ENCODE measurements at regions not wholly inside any gene's neighbourhood (a gene's known extent, or its start where the extent isn't known, plus 50 kb on each side); places are given as distances from the start of the nearest gene placed in this dataset.
A peak's percentile ranks its signal among the peaks of the same experiment; 100 is the strongest.

GRCh38 chr3:106018929-106019550, 150.2 kb upstream of the CBLB start:
- Histone ChIP-seq H3K4me3 (ENCODE audit: insufficient read depth, low read depth, low read length) (no peak overlapping the region), H3K27me3 (ENCODE audit: control insufficient read depth, insufficient read depth, low read length) (no peaks in the 10 kb centered on the region), H3K36me3 (replicated peaks; ENCODE audit: control insufficient read depth, insufficient read depth, low read length) (no peaks in the 10 kb centered on the region)
- no peak for DNase-seq

DNA sequence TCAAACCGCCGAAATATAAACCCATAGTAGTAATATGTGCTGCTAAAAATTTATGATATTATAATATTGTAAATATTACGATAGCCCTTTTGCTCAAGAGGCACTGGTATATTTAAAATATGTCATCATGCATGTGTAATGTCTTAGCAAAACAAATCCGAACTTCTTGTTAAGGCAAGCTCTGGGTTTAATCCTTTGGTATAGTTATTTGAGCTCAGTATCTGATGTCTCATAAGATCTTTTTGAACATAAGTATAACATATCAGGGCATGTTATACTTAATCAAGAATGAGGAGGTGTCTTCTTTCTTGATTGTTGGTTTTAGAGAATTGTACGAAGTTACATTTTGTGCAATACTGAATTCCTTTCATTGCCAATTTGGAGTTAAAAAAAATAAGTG, 154.1 kb upstream of the CBLB start:
- Histone ChIP-seq H3K36me3 (replicated peaks; ENCODE audit: control insufficient read depth, insufficient read depth, low read length) (no peaks in the 10 kb centered on the region), H3K27me3 (ENCODE audit: control insufficient read depth, insufficient read depth, low read length) (no peaks in the 10 kb centered on the region), H3K4me3 (ENCODE audit: insufficient read depth, low read depth, low read length) (no peak overlapping the region)
- DNase-seq: no peak

- DNase-seq: no peak
- H3K4me3 ChIP-seq (ENCODE audit: insufficient read depth, low read depth, low read length): no peak overlapping the region
- H3K36me3 ChIP-seq (replicated peaks; ENCODE audit: control insufficient read depth, insufficient read depth, low read length): no peaks in the 10 kb centered on the region
- no peaks in the 10 kb centered on the region for H3K27me3 ChIP-seq (ENCODE audit: control insufficient read depth, insufficient read depth, low read length)
Measured at GRCh38 chr3:106025151-106025722, 156.4 kb upstream of the CBLB start.

DNA sequence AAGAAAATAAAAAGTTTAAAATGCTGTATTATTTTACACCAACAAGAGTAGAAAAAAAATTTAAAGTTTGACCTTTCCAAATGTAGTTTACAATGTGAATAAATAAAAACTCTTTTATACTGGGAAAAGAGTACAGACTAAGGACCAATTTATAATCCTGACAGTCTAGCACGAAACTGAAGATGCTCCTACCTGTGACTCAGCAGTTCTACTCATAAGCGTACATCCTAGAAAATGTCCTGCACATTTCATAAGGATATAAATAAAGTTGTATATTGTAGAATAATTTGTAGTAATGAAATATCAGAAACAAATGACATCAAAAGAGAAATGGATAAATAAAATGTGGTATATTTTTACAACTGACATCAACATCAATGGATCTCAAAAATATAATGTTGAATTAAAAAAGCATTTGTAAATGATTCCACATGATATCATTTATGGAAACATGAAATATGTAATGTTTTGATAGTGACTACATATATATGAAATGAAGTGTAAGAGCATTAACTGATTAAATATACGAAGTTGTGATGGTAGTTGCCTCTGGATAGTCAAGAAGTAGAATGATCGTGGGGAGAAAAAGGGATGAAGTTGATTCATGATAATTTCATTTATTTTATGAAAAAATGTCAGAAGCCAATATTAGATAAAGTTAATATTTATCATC, 161.3 kb upstream of the CBLB start:
- DNase-seq: no peak
- H3K27me3 ChIP-seq (ENCODE audit: control insufficient read depth, insufficient read depth, low read length): no peaks in the 10 kb centered on the region
- no peak overlapping the region for H3K4me3 ChIP-seq (ENCODE audit: insufficient read depth, low read depth, low read length)
- no peaks in the 10 kb centered on the region for H3K36me3 ChIP-seq (replicated peaks; ENCODE audit: control insufficient read depth, insufficient read depth, low read length)

DNA sequence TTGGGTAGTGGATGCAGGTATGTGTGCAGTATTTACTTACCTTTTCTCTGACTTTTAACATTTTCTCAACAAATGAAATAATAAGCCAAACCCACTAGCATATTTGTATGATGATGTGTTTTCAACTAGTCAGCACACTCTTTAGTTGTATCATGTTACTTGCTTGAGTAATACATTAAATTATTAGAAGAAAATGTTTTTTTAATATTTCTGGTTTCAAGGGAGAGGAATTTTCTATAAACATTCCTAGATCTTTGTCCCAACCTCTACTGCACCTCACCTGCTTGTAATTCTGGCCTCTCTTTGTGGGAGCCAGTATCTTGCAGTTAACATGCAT, 161.8 kb upstream of the CBLB start:
- Histone ChIP-seq H3K4me3 (ENCODE audit: insufficient read depth, low read depth, low read length) (no peak overlapping the region), H3K36me3 (replicated peaks; ENCODE audit: control insufficient read depth, insufficient read depth, low read length) (no peaks in the 10 kb centered on the region), H3K27me3 (ENCODE audit: control insufficient read depth, insufficient read depth, low read length) (no peaks in the 10 kb centered on the region)
- DNase-seq: no peak

- DNase-seq: no peak
- Histone ChIP-seq H3K36me3 (replicated peaks; ENCODE audit: control insufficient read depth, insufficient read depth, low read length) (no peaks in the 10 kb centered on the region), H3K4me3 (ENCODE audit: insufficient read depth, low read depth, low read length) (no peak overlapping the region), H3K27me3 (ENCODE audit: control insufficient read depth, insufficient read depth, low read length) (no peaks in the 10 kb centered on the region)
Measured at GRCh38 chr3:106032479-106032878, 163.7 kb upstream of the CBLB start.

DNA sequence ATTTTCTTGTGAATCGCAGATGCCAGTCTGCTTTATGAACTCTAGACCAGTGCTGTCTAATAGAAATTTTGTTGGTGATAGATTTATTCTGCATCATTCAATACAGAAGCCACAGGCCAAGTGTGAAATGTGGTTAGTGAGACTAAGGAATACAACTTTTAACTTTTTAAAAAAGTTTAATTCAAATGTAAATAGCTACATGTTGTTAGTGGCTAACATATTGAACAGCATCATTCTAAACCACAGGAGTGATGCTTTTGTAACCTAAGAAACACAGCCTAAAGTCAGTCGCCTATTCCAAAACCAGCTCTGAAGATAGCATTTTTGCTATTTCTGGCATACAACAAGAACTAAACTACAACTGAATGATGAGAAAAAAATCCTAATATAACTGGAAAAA, 164.8 kb upstream of the CBLB start:
- no peaks in the 10 kb centered on the region for H3K36me3 ChIP-seq (replicated peaks; ENCODE audit: control insufficient read depth, insufficient read depth, low read length)
- no peak for DNase-seq
- no peaks in the 10 kb centered on the region for H3K27me3 ChIP-seq (ENCODE audit: control insufficient read depth, insufficient read depth, low read length)
- H3K4me3 ChIP-seq (ENCODE audit: insufficient read depth, low read depth, low read length): no peak overlapping the region

- H3K4me3 ChIP-seq (ENCODE audit: insufficient read depth, low read depth, low read length): no peak overlapping the region
- H3K27me3 ChIP-seq (ENCODE audit: control insufficient read depth, insufficient read depth, low read length): no peaks in the 10 kb centered on the region
- DNase-seq: no peak
- no peaks in the 10 kb centered on the region for H3K36me3 ChIP-seq (replicated peaks; ENCODE audit: control insufficient read depth, insufficient read depth, low read length)
Measured at GRCh38 chr3:106034313-106034712, 165.5 kb upstream of the CBLB start.

DNA sequence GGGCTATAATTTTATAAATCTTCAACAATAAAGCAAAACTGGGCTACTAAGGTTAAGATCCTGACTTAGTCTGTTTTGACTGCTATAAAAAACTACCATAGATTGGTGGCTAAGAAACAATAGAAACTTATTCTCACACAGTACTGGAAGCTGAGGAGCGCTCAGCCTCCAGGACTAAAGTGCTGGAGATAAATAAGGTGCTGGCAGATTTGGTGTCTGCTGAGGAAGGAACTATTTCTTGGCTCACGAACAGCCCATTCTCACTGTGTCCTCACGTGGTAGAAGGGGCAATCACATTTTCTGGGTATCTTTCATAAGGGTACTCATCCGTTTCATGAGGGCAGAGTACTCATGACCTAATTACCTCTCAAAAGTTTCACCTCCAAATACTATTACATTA, 166.8 kb upstream of the CBLB start:
- DNase-seq: no peak
- no peaks in the 10 kb centered on the region for H3K36me3 ChIP-seq (replicated peaks; ENCODE audit: control insufficient read depth, insufficient read depth, low read length)
- H3K4me3 ChIP-seq (ENCODE audit: insufficient read depth, low read depth, low read length): no peak overlapping the region
- H3K27me3 ChIP-seq (ENCODE audit: control insufficient read depth, insufficient read depth, low read length): no peaks in the 10 kb centered on the region

DNA sequence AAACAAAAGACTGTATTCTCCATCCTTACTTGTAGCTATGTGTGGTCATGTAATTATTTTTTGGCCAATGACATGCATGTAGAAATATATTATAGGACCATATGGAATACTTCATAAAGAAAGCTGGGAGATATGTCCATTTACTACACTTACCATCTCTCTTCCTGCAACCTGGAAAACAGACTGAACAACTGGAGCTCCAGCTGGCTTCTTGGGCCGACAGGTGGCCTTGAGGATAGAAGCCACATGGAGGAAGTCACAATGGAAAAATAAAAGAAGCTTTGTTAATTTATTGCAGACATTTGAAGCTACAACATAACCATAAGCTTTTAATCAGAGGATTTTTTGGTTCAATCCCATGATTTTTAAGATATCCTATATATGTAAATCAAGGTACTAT, 167.9 kb upstream of the CBLB start:
- Histone ChIP-seq H3K36me3 (replicated peaks; ENCODE audit: control insufficient read depth, insufficient read depth, low read length) (no peaks in the 10 kb centered on the region), H3K27me3 (ENCODE audit: control insufficient read depth, insufficient read depth, low read length) (no peaks in the 10 kb centered on the region), H3K4me3 (ENCODE audit: insufficient read depth, low read depth, low read length) (no peak overlapping the region)
- DNase-seq: no peak

DNA sequence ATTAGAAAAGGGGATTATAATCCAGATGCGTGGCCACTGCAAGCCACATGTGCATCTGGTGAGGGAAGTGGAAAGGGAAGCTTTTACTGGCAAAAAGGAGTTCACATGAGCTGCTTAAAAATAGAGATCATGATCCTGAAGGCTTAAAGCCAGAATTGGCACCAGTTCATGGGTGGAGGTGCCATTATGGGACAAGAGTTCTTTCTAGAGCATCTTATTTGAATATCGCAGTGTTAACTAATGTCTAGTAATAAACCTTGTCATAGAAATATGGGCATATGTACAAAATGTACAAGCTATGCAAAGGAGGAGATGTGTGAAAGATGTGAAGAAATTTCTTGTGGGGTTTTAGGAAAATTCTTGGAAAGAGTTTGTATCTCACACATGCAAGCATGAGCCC, 178.4 kb upstream of the CBLB start:
- H3K27me3 ChIP-seq (ENCODE audit: control insufficient read depth, insufficient read depth, low read length): no peaks in the 10 kb centered on the region
- no peak for DNase-seq
- H3K36me3 ChIP-seq (replicated peaks; ENCODE audit: control insufficient read depth, insufficient read depth, low read length): no peaks in the 10 kb centered on the region
- H3K4me3 ChIP-seq (ENCODE audit: insufficient read depth, low read depth, low read length): no peak overlapping the region

- DNase-seq: no peak
Measured at GRCh38 chr3:106048946-106049481, 180.2 kb upstream of the CBLB start.

DNA sequence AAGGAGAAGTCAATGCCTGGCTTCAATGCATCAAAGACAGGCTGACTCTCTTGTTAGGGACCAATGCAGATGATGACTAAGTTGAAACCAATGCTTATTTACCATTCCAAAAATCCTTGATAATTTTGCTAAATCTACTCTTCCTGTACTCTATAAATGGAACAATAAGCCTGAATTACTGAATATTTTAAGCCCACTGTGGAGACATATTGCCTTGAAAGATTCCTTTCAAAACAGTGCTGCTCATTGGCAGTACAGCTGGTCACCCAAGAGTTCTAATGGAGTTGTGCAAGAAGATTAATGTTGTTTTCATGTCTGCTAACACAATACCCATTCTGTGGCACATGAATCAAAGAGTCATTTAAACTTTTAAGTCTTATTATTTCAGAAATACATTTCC, 181.0 kb upstream of the CBLB start:
- DNase-seq: no peak
- Histone ChIP-seq H3K4me3 (ENCODE audit: insufficient read depth, low read depth, low read length) (no peak overlapping the region), H3K27me3 (ENCODE audit: control insufficient read depth, insufficient read depth, low read length) (no peaks in the 10 kb centered on the region), H3K36me3 (replicated peaks; ENCODE audit: control insufficient read depth, insufficient read depth, low read length) (no peaks in the 10 kb centered on the region)

More at GRCh38 chr3:106048946-106049481, 180.2 kb upstream of the CBLB start:
- no peak overlapping the region for H3K4me3 ChIP-seq (ENCODE audit: insufficient read depth, low read depth, low read length)
- H3K27me3 ChIP-seq (ENCODE audit: control insufficient read depth, insufficient read depth, low read length): no peaks in the 10 kb centered on the region
- no peaks in the 10 kb centered on the region for H3K36me3 ChIP-seq (replicated peaks; ENCODE audit: control insufficient read depth, insufficient read depth, low read length)

GRCh38 chr3:106056931-106057330, 188.1 kb upstream of the CBLB start:
- no peak for DNase-seq
- no peaks in the 10 kb centered on the region for H3K27me3 ChIP-seq (ENCODE audit: control insufficient read depth, insufficient read depth, low read length)
- no peak overlapping the region for H3K4me3 ChIP-seq (ENCODE audit: insufficient read depth, low read depth, low read length)
- H3K36me3 ChIP-seq (replicated peaks; ENCODE audit: control insufficient read depth, insufficient read depth, low read length): no peaks in the 10 kb centered on the region

- DNase-seq: peak; percentile 5
- Histone ChIP-seq H3K4me3 (ENCODE audit: insufficient read depth, low read depth, low read length) (no peak overlapping the region), H3K27me3 (ENCODE audit: control insufficient read depth, insufficient read depth, low read length) (no peaks in the 10 kb centered on the region), H3K36me3 (replicated peaks; ENCODE audit: control insufficient read depth, insufficient read depth, low read length) (no peaks in the 10 kb centered on the region)
Measured at GRCh38 chr3:106058475-106058874, 189.7 kb upstream of the CBLB start.
